PC-3 (cell line): ENCODE measurements at regions not wholly inside any gene's neighbourhood (a gene's known extent, or its start where the extent isn't known, plus 50 kb on each side); places are given as distances from the start of the nearest gene placed in this dataset.

ENCODE experiments used
- ATAC-seq: fragments of 200-7000 bp; cut with Tn5 transposase; 2 replicates; pipeline ENCODE4 v1.9.1; 2020; ENCODE audit warnings: mild to moderate bottlenecking, moderate library complexity
- BruUV-seq: library from RNA; stranded (reverse); fragments of 400-500 nt; replicated peaks from 2 replicates; lab custom pipeline; 2021; lab: Mats Ljungman, UMichigan
- CTCF ChIA-PET: fragments of 300-600 bp; sonication (Branson Sonifier 250); formaldehyde crosslinking; loops from one replicate; lab custom pipeline; 2022; ENCODE audit warnings: antibody characterized with exemption; lab: Charles Lee
- POLR2A ChIA-PET: fragments of 300-600 bp; sonication (Branson Sonifier 250); formaldehyde crosslinking; loops from one replicate; lab custom pipeline; 2022; ENCODE audit warnings: antibody characterized with exemption; ENCODE audit not compliant: unreplicated experiment; lab: Charles Lee
- DNase-seq: peaks from one replicate; pipeline ENCODE4 v3.0.0-alpha.2; 2015
- H2AFZ ChIP-seq: fragments of 300-600 bp; sonication (generic); 2 replicates; pipeline ENCODE4 v1.6.0; 2016; ENCODE audit warnings: antibody characterized with exemption, low read length
- H3F3A ChIP-seq: fragments of 300-600 bp; sonication (generic); one replicate; pipeline ENCODE4 v1.6.0; 2017; ENCODE audit warnings: antibody characterized with exemption, low read length, control low read depth, mild to moderate bottlenecking; ENCODE audit not compliant: unreplicated experiment
- H3K27ac ChIP-seq: fragments of 300-600 bp; sonication (generic); 2 replicates; pipeline ENCODE4 v1.5.1; 2016; ENCODE audit warnings: mild to moderate bottlenecking, low read length
- H3K27me3 ChIP-seq: fragments of 300-600 bp; sonication (generic); 2 replicates; pipeline ENCODE4 v1.6.1; 2016; ENCODE audit warnings: low read length, mixed read lengths
- H3K36me3 ChIP-seq: fragments of 300-600 bp; sonication (generic); 2 replicates; pipeline ENCODE4 v1.6.1; 2016; ENCODE audit warnings: low read depth, mixed run types, low read length, mixed read lengths
- H3K4me1 ChIP-seq: fragments of 300-600 bp; sonication (generic); 2 replicates; pipeline ENCODE4 v1.5.1; 2016; ENCODE audit warnings: low read length; ENCODE audit not compliant: insufficient read depth
- H3K4me2 ChIP-seq: fragments of 300-600 bp; sonication (generic); 2 replicates; pipeline ENCODE4 v1.6.0; 2016; ENCODE audit warnings: low read length
- H3K4me3 ChIP-seq: fragments of 300-600 bp; sonication (generic); 2 replicates; pipeline ENCODE4 v1.5.1; 2016; ENCODE audit warnings: mild to moderate bottlenecking, low read length, mixed read lengths
- H3K79me2 ChIP-seq: fragments of 300-600 bp; sonication (generic); 2 replicates; pipeline ENCODE4 v1.6.1; 2017; ENCODE audit warnings: low read length, mixed read lengths
- H3K9ac ChIP-seq: fragments of 300-600 bp; sonication (generic); 2 replicates; pipeline ENCODE4 v1.6.0; 2016; ENCODE audit warnings: mild to moderate bottlenecking, low read length
- H3K9me2 ChIP-seq: fragments of 300-600 bp; sonication (generic); replicated peaks from 2 replicates; pipeline ENCODE4 v1.6.1; 2016; ENCODE audit warnings: mixed run types, low read length, mixed read lengths
- H3K9me3 ChIP-seq: fragments of 300-600 bp; sonication (generic); 2 replicates; pipeline ENCODE4 v1.6.1; 2016; ENCODE audit warnings: low read length, mixed read lengths
- H4K20me1 ChIP-seq: fragments of 300-600 bp; sonication (generic); 2 replicates; pipeline ENCODE4 v1.6.1; 2016; ENCODE audit warnings: low read length, mixed read lengths
- CTCF ChIP-seq: fragments of 300-600 bp; sonication (generic); conservative IDR thresholded peaks from 2 replicates; pipeline ENCODE4 v1.5.1; 2017; ENCODE audit warnings: antibody characterized with exemption, low read depth, mild to moderate bottlenecking, low read length
- EZH2 ChIP-seq: fragments of 300-600 bp; sonication (generic); IDR thresholded peaks from one replicate; pipeline ENCODE4 v1.6.1; 2017; ENCODE audit warnings: antibody characterized with exemption, mild to moderate bottlenecking, low read length; ENCODE audit not compliant: unreplicated experiment
- EZH2phosphoT487 ChIP-seq: fragments of 300-600 bp; sonication (generic); IDR thresholded peaks from 2 replicates; pipeline ENCODE4 v1.6.1; 2018; ENCODE audit warnings: mild to moderate bottlenecking, antibody characterized with exemption, low read length, borderline replicate concordance
- intact Hi-C: fragments of 100-400 bp; cut with micrococcal nuclease; formaldehyde crosslinking; loops from 2 replicates; pipeline ENCODE4 v1.9.0; 2023

GRCh38 chr9:105171589-105171988, 72.9 kb upstream of the SLC44A1 start:
- intact Hi-C loops = no loop called here

GRCh38 chr9:105172436-105172835, 72.0 kb upstream of the SLC44A1 start:
- no peaks in the 10 kb centered on the region for H3K79me2 ChIP-seq
- ChIA-PET CTCF (no interaction called here), POLR2A (no interaction called here)
- no peak overlapping the region for H3K4me2 ChIP-seq
- intact Hi-C loops = no loop called here
- H3K4me1 ChIP-seq = no peaks in the 10 kb centered on the region
- H3K9me3 ChIP-seq = no peaks in the 10 kb centered on the region
- H4K20me1 ChIP-seq = no peaks in the 10 kb centered on the region
- H3K36me3 ChIP-seq = no peaks in the 10 kb centered on the region
- H3K9me2 ChIP-seq = no peaks in the 10 kb centered on the region
- H3K27ac ChIP-seq = no peak overlapping the region
- TF ChIP-seq EZH2 (no peak), EZH2phosphoT487 (no peak), CTCF (no peak)
- no peak overlapping the region for H3K4me3 ChIP-seq
- ATAC-seq = no peak
- no peak for DNase-seq
- H3K27me3 ChIP-seq = no peaks in the 10 kb centered on the region
- H2AFZ ChIP-seq = no peak overlapping the region
- no peak overlapping the region for H3K9ac ChIP-seq
- H3F3A ChIP-seq = no peaks in the 10 kb centered on the region
- no TSS peak for BruUV-seq

More at GRCh38 chr9:105171589-105171988, 72.9 kb upstream of the SLC44A1 start:
- no peaks in the 10 kb centered on the region for H3K27me3 ChIP-seq
- H3F3A ChIP-seq = no peaks in the 10 kb centered on the region
- H3K27ac ChIP-seq = no peak overlapping the region
- H2AFZ ChIP-seq = no peak overlapping the region
- H3K9me2 ChIP-seq = no peaks in the 10 kb centered on the region
- H3K36me3 ChIP-seq = no peaks in the 10 kb centered on the region
- ChIA-PET CTCF (no interaction called here), POLR2A (no interaction called here)
- no peaks in the 10 kb centered on the region for H3K9me3 ChIP-seq
- ATAC-seq (no peak), DNase-seq (no peak)
- no peaks in the 10 kb centered on the region for H4K20me1 ChIP-seq
- TF ChIP-seq EZH2phosphoT487 = no peak
- H3K4me1 ChIP-seq = no peaks in the 10 kb centered on the region
- H3K4me2 ChIP-seq = no peak overlapping the region
- H3K79me2 ChIP-seq = no peaks in the 10 kb centered on the region
- H3K9ac ChIP-seq = no peak overlapping the region
- BruUV-seq = no TSS peak
- no peak overlapping the region for H3K4me3 ChIP-seq

- Histone ChIP-seq H3K9me3 (no peaks in the 10 kb centered on the region), H3K4me1 (no peaks in the 10 kb centered on the region), H3K4me2 (no peak overlapping the region), H3K4me3 (no peak overlapping the region), H3K36me3 (no peaks in the 10 kb centered on the region), H3K27me3 (no peaks in the 10 kb centered on the region), H3F3A (no peaks in the 10 kb centered on the region), H2AFZ (no peak overlapping the region), H3K27ac (no peak overlapping the region), H4K20me1 (no peaks in the 10 kb centered on the region), H3K9me2 (no peaks in the 10 kb centered on the region), H3K79me2 (no peaks in the 10 kb centered on the region), H3K9ac (no peak overlapping the region)
- ATAC-seq (no peak), DNase-seq (no peak)
- no TSS peak for BruUV-seq
- POLR2A ChIA-PET = no interaction called here
- CTCF ChIA-PET = no interaction called here
- no peak for TF ChIP-seq EZH2
- no peak for TF ChIP-seq EZH2phosphoT487
- TF ChIP-seq CTCF = no peak
- intact Hi-C loops = no loop called here
Observed at GRCh38 chr9:105173306-105173705, 71.1 kb upstream of the SLC44A1 start.
